GM10266 (cell line): ENCODE measurements at regions not wholly inside any gene's neighbourhood (a gene's known extent, or its start where the extent isn't known, plus 50 kb on each side); places are given as distances from the start of the nearest gene placed in this dataset.

Experiments
- DNase-seq: peaks from one replicate; pipeline ENCODE4 v3.0.0; 2012; ENCODE audit errors: extremely low spot score
- CTCF ChIP-seq: IDR thresholded peaks from 2 replicates; pipeline ENCODE4 v1.5.1; 2012; ENCODE audit warnings: mild to moderate bottlenecking, low read depth; ENCODE audit not compliant: control insufficient read depth, insufficient read depth; ENCODE audit errors: missing control alignments

GRCh38 chr11:127270851-127271250 is 270.3 kb upstream of the KIRREL3 start:
- DNase-seq = no peak
- no peak for TF ChIP-seq CTCF

GRCh38 chr11:127269911-127270310 is 269.3 kb upstream of the KIRREL3 start:
- TF ChIP-seq CTCF = no peak
- no peak for DNase-seq

- no peak for DNase-seq
Measured at GRCh38 chr11:127268932-127269331, 268.4 kb upstream of the KIRREL3 start.

GRCh38 chr11:127268521-127268920 is 268.0 kb upstream of the KIRREL3 start:
- no peak for DNase-seq
- no peak for TF ChIP-seq CTCF

More at GRCh38 chr11:127268932-127269331, 268.4 kb upstream of the KIRREL3 start:
- TF ChIP-seq CTCF = no peak

GRCh38 chr11:127259102-127259501 is 258.5 kb upstream of the KIRREL3 start:
- no peak for DNase-seq

GRCh38 chr11:127255209-127255608 is 254.6 kb upstream of the KIRREL3 start:
- DNase-seq = no peak

More at GRCh38 chr11:127259102-127259501, 258.5 kb upstream of the KIRREL3 start:
- no peak for TF ChIP-seq CTCF

GRCh38 chr11:127252321-127252720 is 251.8 kb upstream of the KIRREL3 start:
- peak; percentile 29 for DNase-seq
- TF ChIP-seq CTCF = no peak

More at GRCh38 chr11:127255209-127255608, 254.6 kb upstream of the KIRREL3 start:
- TF ChIP-seq CTCF = no peak
